ENCODE measurements at regions not wholly inside any gene's neighbourhood (a gene's known extent, or its start where the extent isn't known, plus 50 kb on each side); places are given as distances from the start of the nearest gene placed in this dataset.

GRCh38 chr2:41042343-41042742 lies 590.5 kb upstream of the SLC8A1 start:
- no peak for DNase-seq (ENCODE audit: low read depth in 2 of 2)

GRCh38 chr2:41061356-41061755 lies 609.5 kb upstream of the SLC8A1 start:
- DNase-seq (ENCODE audit: low read depth in 2 of 2): no peak

- DNase-seq (ENCODE audit: low read depth in 2 of 2): no peak
Observed at GRCh38 chr2:41062336-41062735, 610.4 kb upstream of the SLC8A1 start.

- no peak for DNase-seq (ENCODE audit: low read depth in 2 of 2)
Observed at GRCh38 chr2:41066168-41066567, 614.3 kb upstream of the SLC8A1 start.

GRCh38 chr2:41068740-41069139 lies 616.9 kb upstream of the SLC8A1 start:
- no peak for DNase-seq (ENCODE audit: low read depth in 2 of 2)

- no peak for DNase-seq (ENCODE audit: low read depth in 2 of 2)
Observed at GRCh38 chr2:41078341-41078740, 626.5 kb upstream of the SLC8A1 start.

GRCh38 chr2:41079011-41079410 lies 627.1 kb upstream of the SLC8A1 start:
- DNase-seq (ENCODE audit: low read depth in 2 of 2): no peak

GRCh38 chr2:41084321-41084720 lies 632.4 kb upstream of the SLC8A1 start:
- no peak for DNase-seq (ENCODE audit: low read depth in 2 of 2)

GRCh38 chr2:41087946-41088345 lies 636.1 kb upstream of the SLC8A1 start:
- DNase-seq (ENCODE audit: low read depth in 2 of 2): no peak

- no peak for DNase-seq (ENCODE audit: low read depth in 2 of 2)
Observed at GRCh38 chr2:41101281-41101680, 649.4 kb upstream of the SLC8A1 start.

- no peak for DNase-seq (ENCODE audit: low read depth in 2 of 2)
Observed at GRCh38 chr2:41109744-41110143, 657.9 kb upstream of the SLC8A1 start.

GRCh38 chr2:41111836-41112627 lies 660.1 kb upstream of the SLC8A1 start:
- DNase-seq (ENCODE audit: low read depth in 2 of 2): no peak

GRCh38 chr2:41116106-41116797 lies 664.4 kb upstream of the SLC8A1 start:
- no peak for DNase-seq (ENCODE audit: low read depth in 2 of 2)

GRCh38 chr2:41119489-41119888 lies 667.6 kb upstream of the SLC8A1 start:
- DNase-seq (ENCODE audit: low read depth in 2 of 2): no peak

- no peak for DNase-seq (ENCODE audit: low read depth in 2 of 2)
Observed at GRCh38 chr2:41123341-41123740, 671.5 kb upstream of the SLC8A1 start.

GRCh38 chr2:41127351-41127750 lies 675.5 kb upstream of the SLC8A1 start:
- no peak for DNase-seq (ENCODE audit: low read depth in 2 of 2)

- no peak for DNase-seq (ENCODE audit: low read depth in 2 of 2)
Observed at GRCh38 chr2:41129988-41130387, 678.1 kb upstream of the SLC8A1 start.

GRCh38 chr2:41137031-41137430 lies 685.1 kb upstream of the SLC8A1 start:
- no peak for DNase-seq (ENCODE audit: low read depth in 2 of 2)

GRCh38 chr2:41141146-41141791 lies 689.4 kb upstream of the SLC8A1 start:
- DNase-seq (ENCODE audit: low read depth in 2 of 2): no peak

- no peak for DNase-seq (ENCODE audit: low read depth in 2 of 2)
Observed at GRCh38 chr2:41142478-41142877, 690.6 kb upstream of the SLC8A1 start.

GRCh38 chr2:41145066-41145465 lies 693.2 kb upstream of the SLC8A1 start:
- no peak for DNase-seq (ENCODE audit: low read depth in 2 of 2)

- DNase-seq (ENCODE audit: low read depth in 2 of 2): no peak
Observed at GRCh38 chr2:41149054-41149453, 697.2 kb upstream of the SLC8A1 start.

- DNase-seq (ENCODE audit: low read depth in 2 of 2): no peak
Observed at GRCh38 chr2:41151746-41152145, 699.9 kb upstream of the SLC8A1 start.
